ENCODE measurements at regions not wholly inside any gene's neighbourhood (a gene's known extent, or its start where the extent isn't known, plus 50 kb on each side); places are given as distances from the start of the nearest gene placed in this dataset.
"Not testable (repeated sequence)": the region's sequence is repeated elsewhere in the genome, so short reads cannot be mapped to it uniquely, and the experiment has no call there.

DNA sequence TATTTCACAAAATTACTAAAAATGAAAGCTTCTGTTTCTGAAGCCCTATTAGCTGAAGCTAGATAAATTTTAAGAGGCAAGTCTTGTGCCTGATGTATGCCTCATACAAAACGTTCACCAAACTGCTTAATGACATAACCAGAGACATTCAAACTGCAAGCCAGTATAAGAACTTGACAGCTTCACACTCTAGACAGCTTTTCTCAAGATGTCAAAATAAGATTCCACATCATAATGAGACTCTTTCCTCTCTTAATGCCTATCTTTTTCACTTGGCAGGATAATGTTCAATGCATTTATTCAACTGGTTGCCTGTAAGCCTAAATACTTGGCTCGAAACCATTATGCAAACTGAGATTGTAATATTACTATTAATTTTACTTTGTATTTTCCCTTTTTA lies 424.0 kb downstream of the LTN1 start:
- Histone ChIP-seq H3K9me3 (no peaks in the 10 kb centered on the region), H3K4me1 (no peaks in the 10 kb centered on the region), H3K36me3 (ENCODE audit: insufficient read depth in 1 of 2, low read depth in 1 of 2) (no peaks in the 10 kb centered on the region), H3K27ac (no peak overlapping the region), H3K27me3 (ENCODE audit: insufficient read depth in 3 of 3, low read length in 2 of 3) (no peaks in the 10 kb centered on the region), H3K4me3 (no peak overlapping the region)
- WGBS, 3 donors: 62 to 71% (median 65%) methylated on average over 2 of the region's 2 CpGs
- intact Hi-C loops (cut with DNase I): no loop called here
- ATAC-seq (no peak), DNase-seq (no peak)
- TF ChIP-seq, protein P1, sequence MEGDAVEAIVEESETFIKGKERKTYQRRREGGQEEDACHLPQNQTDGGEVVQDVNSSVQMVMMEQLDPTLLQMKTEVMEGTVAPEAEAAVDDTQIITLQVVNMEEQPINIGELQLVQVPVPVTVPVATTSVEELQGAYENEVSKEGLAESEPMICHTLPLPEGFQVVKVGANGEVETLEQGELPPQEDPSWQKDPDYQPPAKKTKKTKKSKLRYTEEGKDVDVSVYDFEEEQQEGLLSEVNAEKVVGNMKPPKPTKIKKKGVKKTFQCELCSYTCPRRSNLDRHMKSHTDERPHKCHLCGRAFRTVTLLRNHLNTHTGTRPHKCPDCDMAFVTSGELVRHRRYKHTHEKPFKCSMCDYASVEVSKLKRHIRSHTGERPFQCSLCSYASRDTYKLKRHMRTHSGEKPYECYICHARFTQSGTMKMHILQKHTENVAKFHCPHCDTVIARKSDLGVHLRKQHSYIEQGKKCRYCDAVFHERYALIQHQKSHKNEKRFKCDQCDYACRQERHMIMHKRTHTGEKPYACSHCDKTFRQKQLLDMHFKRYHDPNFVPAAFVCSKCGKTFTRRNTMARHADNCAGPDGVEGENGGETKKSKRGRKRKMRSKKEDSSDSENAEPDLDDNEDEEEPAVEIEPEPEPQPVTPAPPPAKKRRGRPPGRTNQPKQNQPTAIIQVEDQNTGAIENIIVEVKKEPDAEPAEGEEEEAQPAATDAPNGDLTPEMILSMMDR (IDR thresholded peaks at IDR 0.05): no peak

DNA sequence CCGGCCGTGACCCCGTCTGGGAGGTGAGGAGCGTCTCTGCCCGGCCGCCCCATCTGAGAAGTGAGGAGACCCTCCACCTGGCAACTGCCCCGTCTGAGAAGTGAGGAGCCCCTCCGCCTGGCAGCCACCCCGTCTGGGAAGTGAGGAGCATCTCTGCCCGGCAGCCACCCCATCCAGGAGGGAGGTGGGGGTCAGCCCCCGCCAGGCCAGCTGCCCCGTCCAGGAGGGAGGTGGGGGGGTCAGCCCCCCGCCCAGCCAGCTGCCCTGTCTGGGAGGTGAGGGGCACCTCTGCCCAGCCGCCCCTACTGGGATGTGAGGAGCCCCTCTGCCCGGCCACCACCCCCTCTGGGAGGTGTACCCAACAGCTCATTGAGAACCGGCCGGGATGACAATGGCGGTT lies 428.7 kb downstream of the LTN1 start:
- DNase-seq; H3K4me3 ChIP-seq; H3K27ac ChIP-seq; intact Hi-C loops (cut with DNase I); H3K4me1 ChIP-seq; ATAC-seq; H3K9me3 ChIP-seq; H3K27me3 ChIP-seq (ENCODE audit: insufficient read depth in 3 of 3, low read length in 2 of 3); H3K36me3 ChIP-seq (ENCODE audit: insufficient read depth in 1 of 2, low read depth in 1 of 2): not testable (repeated sequence)
- 85 to 100% (median 99%) methylated on average over 5 to 7 of the region's 18 CpGs for WGBS, 3 donors

DNA sequence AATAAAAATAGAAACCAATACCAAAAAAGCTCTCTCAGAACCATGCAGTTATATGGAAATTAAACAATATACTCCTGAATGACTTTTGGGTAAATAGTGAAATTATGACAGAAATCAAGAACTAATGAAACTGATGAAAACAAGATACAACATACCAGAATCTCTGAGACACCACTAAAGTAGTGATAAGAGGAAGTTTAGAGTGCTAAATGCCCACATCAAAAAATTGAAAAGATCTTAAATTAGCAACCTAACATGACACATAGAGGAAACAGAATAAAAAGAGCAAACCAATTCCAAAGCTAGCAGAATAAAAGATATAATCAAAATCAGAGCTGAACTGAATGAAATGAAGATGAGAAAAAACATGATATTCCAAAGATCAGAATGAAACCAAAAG lies 430.9 kb downstream of the LTN1 start:
- Histone ChIP-seq H3K36me3 (ENCODE audit: insufficient read depth in 1 of 2, low read depth in 1 of 2) (no peaks in the 10 kb centered on the region), H3K27me3 (ENCODE audit: insufficient read depth in 3 of 3, low read length in 2 of 3) (no peaks in the 10 kb centered on the region), H3K4me3 (no peak overlapping the region), H3K4me1 (no peaks in the 10 kb centered on the region), H3K27ac (no peak overlapping the region), H3K9me3 (peaks cover 5% of the 10 kb centered on the region)
- ATAC-seq (no peak), DNase-seq (no peak)
- TF ChIP-seq, protein P1 (IDR thresholded peaks at IDR 0.05): no peak
- intact Hi-C loops (cut with DNase I): no loop called here

DNA sequence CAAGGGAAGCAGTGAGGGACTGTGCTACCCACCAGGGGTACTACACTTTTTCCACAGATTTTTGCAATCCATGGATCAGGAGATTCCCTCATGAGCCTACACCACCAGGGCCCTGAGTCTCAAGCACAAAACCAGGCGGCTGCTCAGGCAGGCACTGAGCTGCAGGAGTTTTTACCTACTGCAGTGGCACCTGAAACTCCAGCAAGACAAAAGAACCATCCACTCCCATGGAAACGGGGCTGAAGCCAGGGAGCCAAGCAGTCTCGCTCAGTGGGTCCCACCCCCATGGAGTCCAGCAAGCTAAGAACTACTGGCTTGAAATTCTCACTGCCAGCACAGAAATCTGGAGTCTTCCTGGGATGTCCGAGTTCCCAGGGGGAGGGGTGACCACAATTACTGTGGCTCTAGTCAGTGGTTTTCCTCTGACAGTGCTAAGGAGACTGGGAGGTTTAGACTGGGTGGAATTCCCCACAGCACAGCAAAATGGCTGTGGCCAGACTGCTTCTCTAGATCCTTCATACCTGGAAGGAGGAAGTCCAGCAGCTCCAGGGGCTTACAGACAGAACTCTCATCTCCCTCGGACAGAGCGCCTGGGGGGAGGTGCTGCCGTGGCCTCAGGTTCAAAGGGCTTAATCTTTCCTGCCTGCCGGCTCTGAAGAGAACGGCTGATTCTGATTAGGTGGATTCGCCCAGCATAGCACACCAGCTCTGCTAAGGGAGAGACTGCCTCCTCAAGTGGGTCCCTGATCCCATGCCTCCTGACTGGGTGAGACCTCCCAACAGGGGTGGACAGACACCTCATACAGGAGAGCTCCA lies 437.8 kb downstream of the LTN1 start:
- no peak overlapping the region for H3K27ac ChIP-seq
- no peak for DNase-seq
- peaks cover 2% of the 10 kb centered on the region for H3K9me3 ChIP-seq
- H3K36me3 ChIP-seq (ENCODE audit: insufficient read depth in 1 of 2, low read depth in 1 of 2): no peaks in the 10 kb centered on the region
- ATAC-seq: no peak
- H3K4me1 ChIP-seq: no peaks in the 10 kb centered on the region
- H3K27me3 ChIP-seq (ENCODE audit: insufficient read depth in 3 of 3, low read length in 2 of 3): no peaks in the 10 kb centered on the region
- TF ChIP-seq, protein P1 (IDR thresholded peaks at IDR 0.05): no peak
- 75 to 80% (median 77%) methylated on average over 10 of the region's 10 CpGs for WGBS, 3 donors
- intact Hi-C loops (cut with DNase I): no loop called here
- H3K4me3 ChIP-seq: no peak overlapping the region

DNA sequence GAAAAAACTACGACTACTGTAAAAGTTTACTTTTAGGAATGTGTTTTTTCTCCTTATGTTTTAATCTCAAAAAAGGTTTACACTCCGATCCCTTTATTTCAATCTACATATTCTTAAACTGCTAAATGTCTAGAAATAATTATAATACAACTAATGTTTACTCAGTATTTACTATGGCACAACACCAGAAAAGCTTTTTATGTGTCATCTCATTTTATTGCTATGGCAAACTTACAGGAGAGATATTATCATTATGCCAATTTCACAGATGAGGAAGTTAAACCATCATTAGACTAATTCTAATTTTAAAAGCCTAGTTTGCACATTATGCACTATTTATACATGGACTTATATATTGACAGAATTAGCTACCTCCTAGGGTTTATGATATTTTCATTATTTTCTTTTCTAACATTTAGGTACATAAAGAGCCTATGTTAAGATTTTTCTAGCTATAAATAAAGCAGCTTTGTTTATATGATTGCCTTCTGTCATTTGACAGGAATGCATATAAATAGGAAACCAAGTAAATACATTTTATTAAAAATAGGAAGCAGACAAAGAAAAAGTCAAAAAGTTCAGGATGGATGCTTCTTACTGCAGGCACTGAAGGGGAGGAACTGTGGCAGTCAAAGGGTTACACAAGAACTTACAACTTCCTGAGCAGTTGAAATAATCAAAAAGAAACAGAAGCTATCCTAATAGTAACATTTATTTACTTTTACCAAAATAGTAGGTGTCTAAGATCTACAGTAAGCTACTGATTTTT lies 442.4 kb downstream of the LTN1 start:
- DNase-seq (no peak), ATAC-seq (no peak)
- H3K9me3 ChIP-seq: no peaks in the 10 kb centered on the region
- H3K36me3 ChIP-seq (ENCODE audit: insufficient read depth in 1 of 2, low read depth in 1 of 2): peaks cover 0 to 3% of the 10 kb centered on the region in 2 donors
- H3K4me1 ChIP-seq: no peaks in the 10 kb centered on the region
- H3K27me3 ChIP-seq (ENCODE audit: insufficient read depth in 3 of 3, low read length in 2 of 3): no peaks in the 10 kb centered on the region
- intact Hi-C loops (cut with DNase I): no loop called here
- 76 to 97% (median 95%) methylated on average over 2 of the region's 2 CpGs for WGBS, 3 donors
- TF ChIP-seq, protein P1 (IDR thresholded peaks at IDR 0.05): no peak
- H3K27ac ChIP-seq: no peak overlapping the region
- H3K4me3 ChIP-seq: no peak overlapping the region

Data from psoas muscle (tissue), 7 donors.